Neural cell (in vitro differentiated cells): ENCODE measurements at regions not wholly inside any gene's neighbourhood (a gene's known extent, or its start where the extent isn't known, plus 50 kb on each side); places are given as distances from the start of the nearest gene placed in this dataset.

ENCODE experiments used
- H2AFZ ChIP-seq: fragments of 200-600, 300-800 bp; sonication (generic), shearing (Covaris generic); 2 replicates; pipeline ENCODE4 v1.6.0; 2014; ENCODE audit warnings: low read depth, mild to moderate bottlenecking, antibody characterized with exemption, low read length, moderate library complexity
- H3F3A ChIP-seq: fragments of 200-600 bp; shearing (Covaris generic); 2 replicates; pipeline ENCODE4 v1.6.1; 2016; ENCODE audit warnings: mild to moderate bottlenecking, moderate library complexity, mixed read lengths, antibody characterized with exemption, low read length; ENCODE audit not compliant: insufficient read depth, poor library complexity, severe bottlenecking
- H3K27ac ChIP-seq: fragments of 200-600, 300-800 bp; sonication (generic), shearing (Covaris generic); 2 replicates; pipeline ENCODE4 v1.5.1; 2014; ENCODE audit warnings: mild to moderate bottlenecking, low read length, moderate library complexity
- H3K27me3 ChIP-seq: fragments of 300-800, 200-600 bp; sonication (generic), shearing (Covaris generic); 2 replicates; pipeline ENCODE4 v1.6.0; 2014; ENCODE audit warnings: mild to moderate bottlenecking, low read depth, low read length, moderate library complexity; ENCODE audit not compliant: insufficient read depth
- H3K36me3 ChIP-seq: fragments of 300-800, 200-600 bp; sonication (generic), shearing (Covaris generic); 2 replicates; pipeline ENCODE4 v1.5.1; 2014; ENCODE audit warnings: mild to moderate bottlenecking, antibody characterized with exemption, low read length, moderate library complexity; ENCODE audit not compliant: insufficient read depth
- H3K4me2 ChIP-seq: fragments of 300-800, 200-600 bp; sonication (generic), shearing (Covaris generic); 2 replicates; pipeline ENCODE4 v1.6.0; 2014; ENCODE audit warnings: mild to moderate bottlenecking, low read length
- H3K4me3 ChIP-seq: fragments of 300-800, 200-600 bp; sonication (generic), shearing (Covaris generic); 2 replicates; pipeline ENCODE4 v1.5.1; 2014; ENCODE audit warnings: mild to moderate bottlenecking, low read length, moderate library complexity
- H3K79me2 ChIP-seq: fragments of 200-600 bp; shearing (Covaris generic); replicated peaks from 2 replicates; pipeline ENCODE4 v1.6.0; 2014; ENCODE audit warnings: mild to moderate bottlenecking, low read length, moderate library complexity; ENCODE audit not compliant: insufficient read depth
- H3K9ac ChIP-seq: fragments of 300-800, 200-600 bp; sonication (generic), shearing (Covaris generic); 2 replicates; pipeline ENCODE4 v1.6.1; 2016; ENCODE audit warnings: mild to moderate bottlenecking, low read length, mixed read lengths
- H3K9me2 ChIP-seq: fragments of 200-600 bp; shearing (Covaris generic); 2 replicates; pipeline ENCODE4 v1.6.1; 2016; ENCODE audit warnings: mild to moderate bottlenecking, low read length, mixed read lengths; ENCODE audit not compliant: insufficient read depth
- H3K9me3 ChIP-seq: fragments of 200-600, 300-800 bp; sonication (generic), shearing (Covaris generic); 2 replicates; pipeline ENCODE4 v1.6.1; 2016; ENCODE audit warnings: mild to moderate bottlenecking, mixed run types, low read length, moderate library complexity, mixed read lengths
- H4K20me1 ChIP-seq: fragments of 200-600 bp; shearing (Covaris generic); 2 replicates; pipeline ENCODE4 v1.6.1; 2016; ENCODE audit warnings: mild to moderate bottlenecking, mixed run types; ENCODE audit not compliant: insufficient read depth
- CTCF ChIP-seq: fragments of 450-650 bp; IDR thresholded peaks from 2 replicates; pipeline ENCODE4 v1.5.1; 2014; ENCODE audit warnings: antibody characterized with exemption, mild to moderate bottlenecking, moderate library complexity; ENCODE audit not compliant: poor library complexity, severe bottlenecking
- EP300 ChIP-seq: fragments of 450-650 bp; conservative IDR thresholded peaks from 2 replicates; pipeline ENCODE4 v1.6.1; 2014; ENCODE audit warnings: antibody characterized with exemption, mild to moderate bottlenecking, moderate library complexity; ENCODE audit not compliant: poor library complexity, severe bottlenecking
- EZH2 ChIP-seq: fragments of 200-600, 300-800 bp; shearing (Covaris generic), sonication (generic); IDR thresholded peaks from 2 replicates; pipeline ENCODE4 v1.6.1; 2014; ENCODE audit warnings: antibody characterized with exemption, low read length, borderline replicate concordance, mild to moderate bottlenecking; ENCODE audit not compliant: insufficient read depth, poor library complexity, severe bottlenecking
- MXI1 ChIP-seq: fragments of 450-650 bp; conservative IDR thresholded peaks from 2 replicates; pipeline ENCODE4 v1.6.1; 2014; ENCODE audit warnings: antibody characterized with exemption, mild to moderate bottlenecking; ENCODE audit not compliant: poor library complexity, severe bottlenecking
- POLR2AphosphoS5 ChIP-seq: IDR thresholded peaks from 2 replicates; pipeline ENCODE4 v1.6.1; 2012
- RAD21 ChIP-seq: fragments of 450-650 bp; conservative IDR thresholded peaks from 2 replicates; pipeline ENCODE4 v1.6.1; 2014; ENCODE audit warnings: antibody characterized with exemption, mild to moderate bottlenecking, moderate library complexity
- REST ChIP-seq: IDR thresholded peaks from 2 replicates; pipeline ENCODE4 v1.6.1; 2012; ENCODE audit warnings: borderline replicate concordance
- SMC3 ChIP-seq: fragments of 450-650 bp; conservative IDR thresholded peaks from 2 replicates; pipeline ENCODE4 v1.6.1; 2014; ENCODE audit warnings: antibody characterized with exemption, mild to moderate bottlenecking, moderate library complexity; ENCODE audit not compliant: poor library complexity
- TAF1 ChIP-seq: IDR thresholded peaks from 2 replicates; pipeline ENCODE4 v1.6.1; 2012; ENCODE audit warnings: low read depth

- Histone ChIP-seq H3K36me3 (no peaks in the 10 kb centered on the region), H4K20me1 (no peaks in the 10 kb centered on the region), H3F3A (no peaks in the 10 kb centered on the region)
Measured at GRCh38 chr12:100692502-100692901, 102.1 kb upstream of the ANO4 start.

DNA sequence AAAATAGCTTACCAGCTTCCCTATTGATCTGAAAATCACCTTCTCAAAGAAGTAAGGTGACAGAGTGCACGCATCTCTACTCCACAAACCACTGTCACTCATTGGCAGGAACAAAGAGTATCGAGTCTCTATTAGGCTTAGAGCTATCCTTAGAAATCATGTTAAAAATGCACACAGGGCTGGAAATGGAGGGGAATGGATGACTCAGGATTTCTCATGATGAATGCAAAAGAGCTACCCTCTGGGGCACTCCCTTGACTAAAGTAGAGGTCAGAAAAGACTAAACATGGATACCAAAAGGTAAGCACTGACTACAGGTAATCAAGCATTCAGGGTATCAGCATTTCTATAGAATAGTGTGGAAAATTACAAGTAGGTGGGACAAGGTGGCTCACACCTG, 96.1 kb upstream of the ANO4 start:
- Histone ChIP-seq H3K9me3 (no peaks in the 10 kb centered on the region), H3K4me2 (no peak overlapping the region), H3F3A (no peaks in the 10 kb centered on the region), H3K27me3 (no peaks in the 10 kb centered on the region), H3K79me2 (no peaks in the 10 kb centered on the region), H4K20me1 (no peaks in the 10 kb centered on the region), H3K36me3 (no peaks in the 10 kb centered on the region), H3K9me2 (no peaks in the 10 kb centered on the region), H3K4me3 (no peak overlapping the region), H3K27ac (no peak overlapping the region), H3K9ac (no peak overlapping the region), H2AFZ (no peak overlapping the region)
- TF ChIP-seq EP300 (no peak), MXI1 (no peak), SMC3 (no peak), TAF1 (no peak), CTCF (no peak), EZH2 (no peak), POLR2AphosphoS5 (no peak), RAD21 (no peak)

More at GRCh38 chr12:100692502-100692901, 102.1 kb upstream of the ANO4 start:
- H3K27me3 ChIP-seq, result no peaks in the 10 kb centered on the region
- H2AFZ ChIP-seq, result no peak overlapping the region
- TF ChIP-seq MXI1 (no peak), SMC3 (no peak), POLR2AphosphoS5 (no peak), EP300 (no peak), REST (no peak), RAD21 (no peak), EZH2 (no peak), CTCF (no peak), TAF1 (no peak)
- no peaks in the 10 kb centered on the region for H3K79me2 ChIP-seq
- no peak overlapping the region for H3K4me2 ChIP-seq
- no peak overlapping the region for H3K27ac ChIP-seq
- H3K4me3 ChIP-seq, result no peak overlapping the region
- H3K9ac ChIP-seq, result no peak overlapping the region
- H3K9me3 ChIP-seq, result no peaks in the 10 kb centered on the region
- H3K9me2 ChIP-seq, result no peaks in the 10 kb centered on the region
